K562 (cell line): ENCODE measurements at regions not wholly inside any gene's neighbourhood (a gene's known extent, or its start where the extent isn't known, plus 50 kb on each side); places are given as distances from the start of the nearest gene placed in this dataset.

Experiments
- ATAC-seq: fragments of 200-7000 bp; cut with Tn5 transposase; 3 replicates; pipeline ENCODE4 v1.9.1; 2020; ENCODE audit warnings: moderate library complexity
- BruUV-seq: library from RNA; stranded (reverse); fragments of 400-500 nt; replicated peaks from 2 replicates; lab custom pipeline; 2021; lab: Mats Ljungman, UMichigan
- CTCF ChIA-PET: fragments of 300-600 bp; formaldehyde crosslinking; extraction: SDS; loops from one replicate; lab custom pipeline; 2021; ENCODE audit warnings: low intra/inter-chr PET ratio; lab: Yijun Ruan, JAX
- POLR2A ChIA-PET: fragments of 300-600, 350-650 bp; sonication (Branson Sonifier 250); formaldehyde crosslinking; extraction: SDS; loops from one replicate; lab custom pipeline; 2021; ENCODE audit warnings: antibody characterized with exemption, inconsistent platforms; lab: Yijun Ruan, JAX
- DNase-seq, 4 experiments: peaks; one replicate each; pipeline versions ENCODE4 v3.0.0 to v3.0.0-alpha.2; 2011 to 2018; ENCODE audit warnings: low spot score in 3 of 4, mixed read lengths in 3 of 4; ENCODE audit errors: extremely low read depth in 1 of 4
- FAIRE-seq: peaks from 2 replicates; lab custom pipeline; 2011; peaks lifted over from hg19 to GRCh38; lab: Jason Lieb, UNC
- H2AFZ ChIP-seq: 2 replicates; pipeline ENCODE4 v1.6.0; 2011; ENCODE audit warnings: low read depth, low read length, control low read depth, inconsistent platforms
- H3K27ac ChIP-seq: fragments of 200-600 bp; 3 replicates; pipeline ENCODE4 v1.8.0; 2011; ENCODE audit warnings: low read depth, mild to moderate bottlenecking, control low read depth, inconsistent platforms, low read length, moderate library complexity, mixed read lengths; ENCODE audit errors: extremely low read depth
- H3K27me3 ChIP-seq, 2 experiments: fragments of 300-600 bp in 1 of 2; 2 replicates in 1 of 2; 3 replicates in 1 of 2; pipeline versions ENCODE4 v1.6.0 to v1.8.0; 2011; ENCODE audit warnings: inconsistent platforms in 2 of 2, low read length in 2 of 2, mild to moderate bottlenecking in 1 of 2, mixed read lengths in 1 of 2, moderate library complexity in 1 of 2; ENCODE audit not compliant: control insufficient read depth in 2 of 2, insufficient read depth in 2 of 2
- H3K36me3 ChIP-seq: fragments of 300-600 bp; 3 replicates; pipeline ENCODE4 v1.8.0; 2011; ENCODE audit warnings: mild to moderate bottlenecking, low read length, inconsistent platforms; ENCODE audit not compliant: control insufficient read depth, insufficient read depth
- H3K4me1 ChIP-seq, 2 experiments: fragments of 200-600 bp in 1 of 2; replicated peaks in 1 of 2; 2 replicates in 1 of 2; 3 replicates in 1 of 2; pipeline versions ENCODE4 v1.5.1 to v1.8.0; 2011; ENCODE audit warnings: inconsistent platforms in 2 of 2, low read length in 2 of 2, mild to moderate bottlenecking in 1 of 2, mixed read lengths in 1 of 2, moderate library complexity in 1 of 2; ENCODE audit not compliant: control insufficient read depth in 2 of 2, insufficient read depth in 2 of 2
- H3K4me2 ChIP-seq: 2 replicates; pipeline ENCODE4 v1.6.1; 2011; ENCODE audit warnings: low read length, control low read depth, inconsistent platforms, mixed read lengths; ENCODE audit not compliant: insufficient read depth
- H3K4me3 ChIP-seq: fragments of 200-600 bp; sonication (generic), shearing (Covaris generic); 2 replicates; pipeline ENCODE4 v1.5.1; 2016; ENCODE audit warnings: control low read depth, inconsistent platforms
- H3K79me2 ChIP-seq: fragments of 200-600 bp; 3 replicates; pipeline ENCODE4 v1.8.0; 2011; ENCODE audit warnings: low read length, inconsistent platforms; ENCODE audit not compliant: control insufficient read depth, insufficient read depth
- H3K9ac ChIP-seq, 2 experiments: 2 replicates each; pipeline versions ENCODE4 v1.6.0 to v1.6.1; 2011; ENCODE audit warnings: low read depth in 2 of 2, low read length in 2 of 2, control low read depth in 1 of 2, inconsistent platforms in 1 of 2, mild to moderate bottlenecking in 1 of 2, mixed read lengths in 1 of 2; ENCODE audit not compliant: insufficient read depth in 1 of 2
- H3K9me1 ChIP-seq: one replicate; pipeline ENCODE4 v1.6.0; 2011; ENCODE audit warnings: inconsistent platforms, mild to moderate bottlenecking, low read length, moderate library complexity; ENCODE audit not compliant: control insufficient read depth, insufficient read depth
- H3K9me3 ChIP-seq: replicated peaks from 2 replicates; pipeline ENCODE4 v1.5.1; 2011; ENCODE audit warnings: low read depth, low read length, inconsistent platforms; ENCODE audit not compliant: control insufficient read depth, insufficient read depth
- H4K20me1 ChIP-seq: replicated peaks from 2 replicates; pipeline ENCODE4 v1.6.1; 2011; ENCODE audit warnings: low read length, inconsistent platforms, mixed read lengths; ENCODE audit not compliant: control insufficient read depth, insufficient read depth
- GATAD2B ChIP-seq: fragments of 450-650 bp; IDR thresholded peaks from 2 replicates; pipeline ENCODE4 v1.6.1; 2017; ENCODE audit warnings: mild to moderate bottlenecking, borderline replicate concordance
- JUN ChIP-seq, 2 experiments: sonication (generic) in 1 of 2; formaldehyde crosslinking in 1 of 2; IDR thresholded peaks; 2 replicates each; pipeline versions ENCODE4 v1.6.1 to v1.8.0; 2012 to 2022; ENCODE audit warnings: borderline replicate concordance in 2 of 2, mild to moderate bottlenecking in 2 of 2, improper control_type of control experiment in 1 of 2, low read depth in 1 of 2, low read length in 1 of 2, missing genetic modification reagents in 1 of 2
- KDM2B ChIP-seq: fragments of 250-450 bp; sonication (Bioruptor Pico); IDR thresholded peaks from 2 replicates; pipeline ENCODE4 v1.8.0; 2021; ENCODE audit warnings: mild to moderate bottlenecking, moderate library complexity
- PHF20 ChIP-seq: fragments of 450-650 bp; IDR thresholded peaks from 2 replicates; pipeline ENCODE4 v1.6.1; 2018; ENCODE audit not compliant: partially characterized antibody
- POLR3A ChIP-seq: IDR thresholded peaks from 2 replicates; pipeline ENCODE4 v1.6.1; 2011; ENCODE audit warnings: borderline replicate concordance, mild to moderate bottlenecking, moderate library complexity; ENCODE audit not compliant: insufficient read length, insufficient read depth; ENCODE audit errors: extremely low read depth
- SMARCA4 ChIP-seq: fragments of 450-650 bp; IDR thresholded peaks from 2 replicates; pipeline ENCODE4 v1.6.1; 2016
- STAG1 ChIP-seq: sonication (generic); formaldehyde crosslinking; IDR thresholded peaks from 2 replicates; pipeline ENCODE4 v1.5.0; 2020; ENCODE audit warnings: missing genetic modification reagents, borderline replicate concordance
- ZNF583 ChIP-seq: fragments of 250-450 bp; sonication (Bioruptor Pico); IDR thresholded peaks from 2 replicates; pipeline ENCODE4 v1.4.0; 2020
- WGBS: fragments of 100-300 bp; shearing (Covaris generic); methylation state at CpG from one replicate; pipeline ENCODE4 v1.1.6; 2016; ENCODE audit warnings: low coverage, mixed read lengths; ENCODE audit not compliant: insufficient coverage; ENCODE audit errors: missing lambda C conversion rate; 5-methylcytosine and 5-hydroxymethylcytosine counted together
- in situ Hi-C: fragments of 300-500 bp; cut with MboI; formaldehyde crosslinking; loops from 4 replicates; pipeline ENCODE4 v1.15.0; 2018; ENCODE audit warnings: inconsistent platforms, mixed read lengths
- intact Hi-C: fragments of 100-400 bp; cut with micrococcal nuclease; formaldehyde crosslinking; loops from 2 replicates; pipeline ENCODE4 v1.14.2; 2022
- TF ChIP-seq, protein P1 (sequence below): fragments of 450-650 bp; IDR thresholded peaks from 2 replicates; pipeline ENCODE4 v1.6.1; 2018; ENCODE audit not compliant: partially characterized antibody
- TF ChIP-seq, protein P2 (sequence below): conservative IDR thresholded peaks from 2 replicates; pipeline ENCODE4 v1.6.1; 2011; ENCODE audit warnings: low read depth, mild to moderate bottlenecking, low read length; ENCODE audit not compliant: control insufficient read depth
- TF ChIP-seq, protein P3 (sequence below), 3 experiments: fragments of 200-800 bp in 1 of 3; fragments of 250-450 bp in 1 of 3; fragments of 450-650 bp in 1 of 3; sonication (Bioruptor Pico) in 1 of 3; sonication (Bioruptor generic) in 1 of 3; formaldehyde crosslinking in 1 of 3; IDR thresholded peaks; 2 replicates each; pipeline versions ENCODE4 v1.6.1 to v1.8.0; 2016 to 2022; ENCODE audit warnings: mild to moderate bottlenecking in 2 of 3, missing genetic modification characterization in 2 of 3, missing compliant biosample characterization in 1 of 3, moderate library complexity in 1 of 3

DNA sequence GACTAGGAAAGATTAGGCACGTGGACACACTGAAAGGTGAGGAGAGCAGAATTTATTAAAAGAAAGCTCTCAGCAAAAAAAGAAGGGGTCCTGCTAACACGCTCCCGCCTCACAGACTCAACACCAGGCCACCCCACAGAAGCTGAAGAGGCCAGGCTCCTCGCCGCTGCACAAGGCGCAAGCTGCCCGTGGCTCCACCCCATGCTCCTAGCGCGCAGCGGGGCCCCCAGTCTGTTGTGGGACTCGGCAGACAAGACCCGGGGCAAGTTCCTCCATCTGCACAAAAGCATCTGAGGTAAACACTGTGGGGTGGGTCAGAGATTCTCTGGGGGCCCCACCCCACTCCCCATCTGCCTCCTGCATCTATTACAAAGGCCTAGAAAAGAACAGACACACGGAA lies 1462.4 kb downstream of the EFNB2 start:
- POLR2A ChIA-PET, result no interaction called here
- TF ChIP-seq ZNF583 (no peak), PHF20 (no peak), GATAD2B (no peak), JUN (IDR thresholded peaks at IDR 0.05; ENCODE audit: borderline replicate concordance, low read depth, low read length) (no peak), JUN (CRISPR knock-in tag; IDR thresholded peaks at IDR 0.05; ENCODE audit: borderline replicate concordance) (no peak), KDM2B (CRISPR knock-in tag) (no peak), SMARCA4 (no peak), POLR3A (no peak), STAG1 (CRISPR knock-in tag) (no peak)
- TF ChIP-seq, protein P1, sequence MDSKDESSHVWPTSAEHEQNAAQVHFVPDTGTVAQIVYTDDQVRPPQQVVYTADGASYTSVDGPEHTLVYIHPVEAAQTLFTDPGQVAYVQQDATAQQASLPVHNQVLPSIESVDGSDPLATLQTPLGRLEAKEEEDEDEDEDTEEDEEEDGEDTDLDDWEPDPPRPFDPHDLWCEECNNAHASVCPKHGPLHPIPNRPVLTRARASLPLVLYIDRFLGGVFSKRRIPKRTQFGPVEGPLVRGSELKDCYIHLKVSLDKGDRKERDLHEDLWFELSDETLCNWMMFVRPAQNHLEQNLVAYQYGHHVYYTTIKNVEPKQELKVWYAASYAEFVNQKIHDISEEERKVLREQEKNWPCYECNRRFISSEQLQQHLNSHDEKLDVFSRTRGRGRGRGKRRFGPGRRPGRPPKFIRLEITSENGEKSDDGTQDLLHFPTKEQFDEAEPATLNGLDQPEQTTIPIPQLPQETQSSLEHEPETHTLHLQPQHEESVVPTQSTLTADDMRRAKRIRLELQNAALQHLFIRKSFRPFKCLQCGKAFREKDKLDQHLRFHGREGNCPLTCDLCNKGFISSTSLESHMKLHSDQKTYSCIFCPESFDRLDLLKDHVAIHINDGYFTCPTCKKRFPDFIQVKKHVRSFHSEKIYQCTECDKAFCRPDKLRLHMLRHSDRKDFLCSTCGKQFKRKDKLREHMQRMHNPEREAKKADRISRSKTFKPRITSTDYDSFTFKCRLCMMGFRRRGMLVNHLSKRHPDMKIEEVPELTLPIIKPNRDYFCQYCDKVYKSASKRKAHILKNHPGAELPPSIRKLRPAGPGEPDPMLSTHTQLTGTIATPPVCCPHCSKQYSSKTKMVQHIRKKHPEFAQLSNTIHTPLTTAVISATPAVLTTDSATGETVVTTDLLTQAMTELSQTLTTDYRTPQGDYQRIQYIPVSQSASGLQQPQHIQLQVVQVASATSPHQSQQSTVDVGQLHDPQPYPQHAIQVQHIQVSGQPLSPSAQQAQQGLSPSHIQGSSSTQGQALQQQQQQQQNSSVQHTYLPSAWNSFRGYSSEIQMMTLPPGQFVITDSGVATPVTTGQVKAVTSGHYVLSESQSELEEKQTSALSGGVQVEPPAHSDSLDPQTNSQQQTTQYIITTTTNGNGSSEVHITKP, result no peak
- TF ChIP-seq, protein P2, sequence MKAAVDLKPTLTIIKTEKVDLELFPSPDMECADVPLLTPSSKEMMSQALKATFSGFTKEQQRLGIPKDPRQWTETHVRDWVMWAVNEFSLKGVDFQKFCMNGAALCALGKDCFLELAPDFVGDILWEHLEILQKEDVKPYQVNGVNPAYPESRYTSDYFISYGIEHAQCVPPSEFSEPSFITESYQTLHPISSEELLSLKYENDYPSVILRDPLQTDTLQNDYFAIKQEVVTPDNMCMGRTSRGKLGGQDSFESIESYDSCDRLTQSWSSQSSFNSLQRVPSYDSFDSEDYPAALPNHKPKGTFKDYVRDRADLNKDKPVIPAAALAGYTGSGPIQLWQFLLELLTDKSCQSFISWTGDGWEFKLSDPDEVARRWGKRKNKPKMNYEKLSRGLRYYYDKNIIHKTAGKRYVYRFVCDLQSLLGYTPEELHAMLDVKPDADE, result no peak
- TF ChIP-seq, protein P3, sequence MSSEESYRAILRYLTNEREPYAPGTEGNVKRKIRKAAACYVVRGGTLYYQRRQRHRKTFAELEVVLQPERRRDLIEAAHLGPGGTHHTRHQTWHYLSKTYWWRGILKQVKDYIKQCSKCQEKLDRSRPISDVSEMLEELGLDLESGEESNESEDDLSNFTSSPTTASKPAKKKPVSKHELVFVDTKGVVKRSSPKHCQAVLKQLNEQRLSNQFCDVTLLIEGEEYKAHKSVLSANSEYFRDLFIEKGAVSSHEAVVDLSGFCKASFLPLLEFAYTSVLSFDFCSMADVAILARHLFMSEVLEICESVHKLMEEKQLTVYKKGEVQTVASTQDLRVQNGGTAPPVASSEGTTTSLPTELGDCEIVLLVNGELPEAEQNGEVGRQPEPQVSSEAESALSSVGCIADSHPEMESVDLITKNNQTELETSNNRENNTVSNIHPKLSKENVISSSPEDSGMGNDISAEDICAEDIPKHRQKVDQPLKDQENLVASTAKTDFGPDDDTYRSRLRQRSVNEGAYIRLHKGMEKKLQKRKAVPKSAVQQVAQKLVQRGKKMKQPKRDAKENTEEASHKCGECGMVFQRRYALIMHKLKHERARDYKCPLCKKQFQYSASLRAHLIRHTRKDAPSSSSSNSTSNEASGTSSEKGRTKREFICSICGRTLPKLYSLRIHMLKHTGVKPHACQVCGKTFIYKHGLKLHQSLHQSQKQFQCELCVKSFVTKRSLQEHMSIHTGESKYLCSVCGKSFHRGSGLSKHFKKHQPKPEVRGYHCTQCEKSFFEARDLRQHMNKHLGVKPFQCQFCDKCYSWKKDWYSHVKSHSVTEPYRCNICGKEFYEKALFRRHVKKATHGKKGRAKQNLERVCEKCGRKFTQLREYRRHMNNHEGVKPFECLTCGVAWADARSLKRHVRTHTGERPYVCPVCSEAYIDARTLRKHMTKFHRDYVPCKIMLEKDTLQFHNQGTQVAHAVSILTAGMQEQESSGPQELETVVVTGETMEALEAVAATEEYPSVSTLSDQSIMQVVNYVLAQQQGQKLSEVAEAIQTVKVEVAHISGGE (CRISPR knock-in tag; IDR thresholded peaks at IDR 0.05), result no peak
- WGBS, result 0% methylated on average over 9 of the region's 13 CpGs
- CTCF ChIA-PET, result no interaction called here
- Histone ChIP-seq H3K9me3 (no peaks in the 10 kb centered on the region; the same call in 1 of the 2 replicates), H3K27ac (no peak overlapping the region), H3K27me3 (no peaks in the 10 kb centered on the region), H3K4me3 (no peak overlapping the region), H4K20me1 (no peaks in the 10 kb centered on the region), H3K9me1 (no peaks in the 10 kb centered on the region), H2AFZ (no peak overlapping the region), H3K4me1 (no peaks in the 10 kb centered on the region), H3K4me2 (no peak overlapping the region), H3K79me2 (no peaks in the 10 kb centered on the region), H3K9ac (no peak overlapping the region), H3K36me3 (no peaks in the 10 kb centered on the region)
- ATAC-seq, result no peak
- intact Hi-C loops (no loop called here), in situ Hi-C loops (no loop called here)
- no TSS peak for BruUV-seq
- no peak for DNase-seq
- no peak for FAIRE-seq
